ENCODE measurements at regions not wholly inside any gene's neighbourhood (a gene's known extent, or its start where the extent isn't known, plus 50 kb on each side); places are given as distances from the start of the nearest gene placed in this dataset.

GRCh38 chr3:117586161-117586560 lies 876.6 kb downstream of the TUSC7 start:
- H3K27ac ChIP-seq = no peak overlapping the region
- intact Hi-C loops (cut with DNase I) = no loop called here
- no peak for DNase-seq

GRCh38 chr3:117587416-117587815 lies 877.8 kb downstream of the TUSC7 start:
- Histone ChIP-seq H3K27ac (no peak overlapping the region), H3K27me3 (no peaks in the 10 kb centered on the region), H3K36me3 (no peaks in the 10 kb centered on the region), H3K9me3 (no peaks in the 10 kb centered on the region), H3K4me1 (no peaks in the 10 kb centered on the region), H3K4me3 (replicated peaks in 1 of 3) (no peak overlapping the region)
- no peak for DNase-seq
- intact Hi-C loops (cut with DNase I) = no loop called here
- TF ChIP-seq POLR2A (IDR thresholded peaks at IDR 0.05) = no peak
- TF ChIP-seq CTCF (IDR thresholded peaks at IDR 0.05) = no peak
- WGBS, 2 donors = 83 to 93% methylated on average over 2 of the region's 2 CpGs

More at GRCh38 chr3:117586161-117586560, 876.6 kb downstream of the TUSC7 start:
- H3K9me3 ChIP-seq = no peaks in the 10 kb centered on the region
- no peaks in the 10 kb centered on the region for H3K36me3 ChIP-seq
- H3K27me3 ChIP-seq = no peaks in the 10 kb centered on the region
- TF ChIP-seq POLR2A (IDR thresholded peaks at IDR 0.05) (no peak), CTCF (IDR thresholded peaks at IDR 0.05) (no peak)
- H3K4me1 ChIP-seq = no peaks in the 10 kb centered on the region
- no peak overlapping the region for H3K4me3 ChIP-seq (replicated peaks in 1 of 3)

GRCh38 chr3:117589454-117589853 lies 879.9 kb downstream of the TUSC7 start:
- H3K4me3 ChIP-seq (replicated peaks in 1 of 3) = no peak overlapping the region
- intact Hi-C loops (cut with DNase I) = no loop called here
- no peaks in the 10 kb centered on the region for H3K36me3 ChIP-seq
- TF ChIP-seq POLR2A (IDR thresholded peaks at IDR 0.05) (no peak), CTCF (IDR thresholded peaks at IDR 0.05) (no peak)
- H3K27me3 ChIP-seq = no peaks in the 10 kb centered on the region
- H3K9me3 ChIP-seq = no peaks in the 10 kb centered on the region
- H3K27ac ChIP-seq = no peak overlapping the region
- no peaks in the 10 kb centered on the region for H3K4me1 ChIP-seq
- peak in 1 of 2 donors; percentile 7 for DNase-seq
- WGBS, 2 donors = 27 to 35% methylated on average over 2 of the region's 2 CpGs

- Histone ChIP-seq H3K4me1 (no peaks in the 10 kb centered on the region), H3K36me3 (no peaks in the 10 kb centered on the region), H3K4me3 (replicated peaks in 1 of 3) (no peak overlapping the region), H3K27ac (no peak overlapping the region), H3K27me3 (no peaks in the 10 kb centered on the region), H3K9me3 (no peaks in the 10 kb centered on the region)
- intact Hi-C loops (cut with DNase I) = no loop called here
- WGBS, 2 donors = 56 to 62% methylated on average over 1 of the region's 1 CpG
- no peak for DNase-seq
- no peak for TF ChIP-seq CTCF (IDR thresholded peaks at IDR 0.05)
- TF ChIP-seq POLR2A (IDR thresholded peaks at IDR 0.05) = no peak
Observed at GRCh38 chr3:117595615-117596014, 886.0 kb downstream of the TUSC7 start.

GRCh38 chr3:117596503-117596902 lies 886.9 kb downstream of the TUSC7 start:
- TF ChIP-seq POLR2A (IDR thresholded peaks at IDR 0.05) = no peak
- TF ChIP-seq CTCF (IDR thresholded peaks at IDR 0.05) = no peak
- Histone ChIP-seq H3K4me3 (replicated peaks in 1 of 3) (no peak overlapping the region), H3K27ac (no peak overlapping the region), H3K27me3 (no peaks in the 10 kb centered on the region), H3K4me1 (no peaks in the 10 kb centered on the region), H3K36me3 (no peaks in the 10 kb centered on the region), H3K9me3 (no peaks in the 10 kb centered on the region)
- DNase-seq = no peak
- 68 to 82% methylated on average over 1 of the region's 1 CpG for WGBS, 2 donors
- intact Hi-C loops (cut with DNase I) = no loop called here

Measured in thyroid gland (tissue), 4 donors.